GM18868 (cell line): ENCODE measurements at regions not wholly inside any gene's neighbourhood (a gene's known extent, or its start where the extent isn't known, plus 50 kb on each side); places are given as distances from the start of the nearest gene placed in this dataset.
"Not testable (repeated sequence)": the region's sequence is repeated elsewhere in the genome, so short reads cannot be mapped to it uniquely, and the experiment has no call there.

Experiments
- ATAC-seq: cut with Tn5 transposase; IDR thresholded peaks from one replicate; pipeline ENCODE4 v1.9.1; 2021; ENCODE audit warnings: mild to moderate bottlenecking, moderate library complexity; ENCODE audit not compliant: unreplicated experiment

- no peak for ATAC-seq
These were observed 175.8 kb upstream of the TCF4 start for GRCh38 chr18:55763805-55764204.

- ATAC-seq: no peak
These were observed 175.3 kb upstream of the TCF4 start for GRCh38 chr18:55763298-55763697.

- no peak for ATAC-seq
These were observed 174.4 kb upstream of the TCF4 start for GRCh38 chr18:55762424-55762823.

- ATAC-seq: no peak
These were observed 165.8 kb upstream of the TCF4 start for GRCh38 chr18:55753643-55754263.

- peak; percentile 67 for ATAC-seq
These were observed 163.5 kb upstream of the TCF4 start for GRCh38 chr18:55751476-55751875.

- no peak for ATAC-seq
These were observed 160.3 kb upstream of the TCF4 start for GRCh38 chr18:55748227-55748738.

- ATAC-seq: no peak
These were observed 156.2 kb upstream of the TCF4 start for GRCh38 chr18:55744206-55744605.

GRCh38 chr18:55743736-55744135 is 155.7 kb upstream of the TCF4 start:
- no peak for ATAC-seq

- no peak for ATAC-seq
These were observed 155.1 kb upstream of the TCF4 start for GRCh38 chr18:55743133-55743532.

GRCh38 chr18:55739488-55739887 is 151.5 kb upstream of the TCF4 start:
- ATAC-seq: no peak

GRCh38 chr18:55738483-55739114 is 150.6 kb upstream of the TCF4 start:
- no peak for ATAC-seq

- ATAC-seq: no peak
These were observed 149.9 kb upstream of the TCF4 start for GRCh38 chr18:55737781-55738468.

GRCh38 chr18:55737266-55737665 is 149.3 kb upstream of the TCF4 start:
- no peak for ATAC-seq

GRCh38 chr18:55735969-55736368 is 148.0 kb upstream of the TCF4 start:
- ATAC-seq: no peak

GRCh38 chr18:55735199-55735855 is 147.3 kb upstream of the TCF4 start:
- no peak for ATAC-seq

GRCh38 chr18:55732227-55733106 is 144.5 kb upstream of the TCF4 start:
- no peak for ATAC-seq

- peak; percentile 71 for ATAC-seq
These were observed 143.6 kb upstream of the TCF4 start for GRCh38 chr18:55731594-55732042.

- not testable (repeated sequence) for ATAC-seq
These were observed 133.0 kb upstream of the TCF4 start for GRCh38 chr18:55721006-55721405.

GRCh38 chr18:55713707-55714106 is 125.7 kb upstream of the TCF4 start:
- ATAC-seq: no peak

GRCh38 chr18:55706898-55707297 is 118.9 kb upstream of the TCF4 start:
- ATAC-seq: no peak
